Activated CD8-positive, alpha-beta memory T cell treated with anti-CD3 and anti-CD28 coated beads, Interleukin-2, amount 50 U/mL, for 1 hour (primary cell): ENCODE measurements at regions not wholly inside any gene's neighbourhood (a gene's known extent, or its start where the extent isn't known, plus 50 kb on each side); places are given as distances from the start of the nearest gene placed in this dataset.

Experiments used
- DNase-seq: peaks from one replicate; pipeline ENCODE4 v3.0.0-alpha.2; 2020; ENCODE audit errors: extremely low read depth

GRCh38 chr2:29974086-29974485, 52.7 kb upstream of the ALK start:
- DNase-seq: no peak

GRCh38 chr2:29977284-29977683, 55.9 kb upstream of the ALK start:
- no peak for DNase-seq

- no peak for DNase-seq
Measured at GRCh38 chr2:29981402-29981801, 60.0 kb upstream of the ALK start.

- no peak for DNase-seq
Measured at GRCh38 chr2:29983308-29983707, 61.9 kb upstream of the ALK start.

- no peak for DNase-seq
Measured at GRCh38 chr2:29987146-29987545, 65.8 kb upstream of the ALK start.

GRCh38 chr2:29990129-29990528, 68.7 kb upstream of the ALK start:
- no peak for DNase-seq

- DNase-seq: no peak
Measured at GRCh38 chr2:29991086-29991485, 69.7 kb upstream of the ALK start.

- no peak for DNase-seq
Measured at GRCh38 chr2:29995241-29995640, 73.9 kb upstream of the ALK start.

GRCh38 chr2:30003128-30003527, 81.7 kb upstream of the ALK start:
- DNase-seq: no peak

- DNase-seq: no peak
Measured at GRCh38 chr2:30022444-30023071, 101.2 kb upstream of the ALK start.

- DNase-seq: no peak
Measured at GRCh38 chr2:30024281-30024680, 102.9 kb upstream of the ALK start.

GRCh38 chr2:30026091-30027055, 105.0 kb upstream of the ALK start:
- DNase-seq: no peak

- DNase-seq: no peak
Measured at GRCh38 chr2:30029804-30030203, 108.4 kb upstream of the ALK start.

- DNase-seq: no peak
Measured at GRCh38 chr2:30030361-30030760, 109.0 kb upstream of the ALK start.

GRCh38 chr2:30031184-30031583, 109.8 kb upstream of the ALK start:
- no peak for DNase-seq

- no peak for DNase-seq
Measured at GRCh38 chr2:30034052-30034775, 112.6 kb upstream of the YPEL5 start.

GRCh38 chr2:30037016-30037415, 109.8 kb upstream of the YPEL5 start:
- no peak for DNase-seq

GRCh38 chr2:30038419-30038818, 108.4 kb upstream of the YPEL5 start:
- no peak for DNase-seq

GRCh38 chr2:30039101-30039500, 107.7 kb upstream of the YPEL5 start:
- no peak for DNase-seq

GRCh38 chr2:30040147-30040546, 106.7 kb upstream of the YPEL5 start:
- DNase-seq: no peak

GRCh38 chr2:30041884-30042283, 104.9 kb upstream of the YPEL5 start:
- DNase-seq: no peak

- DNase-seq: no peak
Measured at GRCh38 chr2:30046396-30046795, 100.4 kb upstream of the YPEL5 start.

- no peak for DNase-seq
Measured at GRCh38 chr2:30046979-30047378, 99.8 kb upstream of the YPEL5 start.
